ENCODE measurements at regions not wholly inside any gene's neighbourhood (a gene's known extent, or its start where the extent isn't known, plus 50 kb on each side); places are given as distances from the start of the nearest gene placed in this dataset.

GRCh38 chr5:60505373-60506171 lies 194.4 kb downstream of the DEPDC1B start:
- H3K4me1 ChIP-seq = no peaks in the 10 kb centered on the region
- no peak for DNase-seq
- no peak for TF ChIP-seq CTCF (IDR thresholded peaks at IDR 0.05)
- no peaks in the 10 kb centered on the region for H3K9me3 ChIP-seq
- H3K36me3 ChIP-seq = no peaks in the 10 kb centered on the region
- H3K9ac ChIP-seq (ENCODE audit: low read depth in 2 of 2, low read length in 2 of 2) = no peak overlapping the region
- H3K27me3 ChIP-seq = no peaks in the 10 kb centered on the region
- H3K4me3 ChIP-seq = no peak overlapping the region
- H3K27ac ChIP-seq = no peak overlapping the region
- intact Hi-C loops (cut with DNase I) = no loop called here

GRCh38 chr5:60504342-60504741 lies 195.6 kb downstream of the DEPDC1B start:
- no peak for TF ChIP-seq CTCF (IDR thresholded peaks at IDR 0.05)
- intact Hi-C loops (cut with DNase I) = no loop called here
- no peak overlapping the region for H3K27ac ChIP-seq

GRCh38 chr5:60503771-60504170 lies 196.2 kb downstream of the DEPDC1B start:
- intact Hi-C loops (cut with DNase I) = no loop called here
- no peak for DNase-seq
- H3K27me3 ChIP-seq = no peaks in the 10 kb centered on the region
- no peak overlapping the region for H3K9ac ChIP-seq (ENCODE audit: low read depth in 2 of 2, low read length in 2 of 2)
- no peaks in the 10 kb centered on the region for H3K4me1 ChIP-seq
- no peaks in the 10 kb centered on the region for H3K9me3 ChIP-seq
- no peak for TF ChIP-seq CTCF (IDR thresholded peaks at IDR 0.05)
- H3K4me3 ChIP-seq = no peak overlapping the region
- H3K27ac ChIP-seq = no peak overlapping the region
- H3K36me3 ChIP-seq = no peaks in the 10 kb centered on the region

More at GRCh38 chr5:60504342-60504741, 195.6 kb downstream of the DEPDC1B start:
- no peaks in the 10 kb centered on the region for H3K36me3 ChIP-seq
- no peaks in the 10 kb centered on the region for H3K9me3 ChIP-seq
- no peak overlapping the region for H3K4me3 ChIP-seq
- H3K27me3 ChIP-seq = no peaks in the 10 kb centered on the region
- H3K4me1 ChIP-seq = no peaks in the 10 kb centered on the region
- H3K9ac ChIP-seq (ENCODE audit: low read depth in 2 of 2, low read length in 2 of 2) = no peak overlapping the region
- DNase-seq = no peak

GRCh38 chr5:60497706-60498500 lies 202.1 kb downstream of the DEPDC1B start:
- no peaks in the 10 kb centered on the region for H3K36me3 ChIP-seq
- no peaks in the 10 kb centered on the region for H3K4me1 ChIP-seq
- H3K4me3 ChIP-seq = no peak overlapping the region
- intact Hi-C loops (cut with DNase I) = no loop called here
- TF ChIP-seq CTCF (IDR thresholded peaks at IDR 0.05) = no peak
- no peaks in the 10 kb centered on the region for H3K27me3 ChIP-seq
- no peak overlapping the region for H3K27ac ChIP-seq
- no peaks in the 10 kb centered on the region for H3K9me3 ChIP-seq
- no peak for DNase-seq
- H3K9ac ChIP-seq (ENCODE audit: low read depth in 2 of 2, low read length in 2 of 2) = no peak overlapping the region

- no peaks in the 10 kb centered on the region for H3K4me1 ChIP-seq
- DNase-seq = no peak
- no peak overlapping the region for H3K27ac ChIP-seq
- no peaks in the 10 kb centered on the region for H3K36me3 ChIP-seq
- no peak overlapping the region for H3K4me3 ChIP-seq
- H3K27me3 ChIP-seq = no peaks in the 10 kb centered on the region
- H3K9me3 ChIP-seq = no peaks in the 10 kb centered on the region
- TF ChIP-seq CTCF (IDR thresholded peaks at IDR 0.05) = no peak
- H3K9ac ChIP-seq (ENCODE audit: low read depth in 2 of 2, low read length in 2 of 2) = no peak overlapping the region
- intact Hi-C loops (cut with DNase I) = no loop called here
Measured at GRCh38 chr5:60495644-60496520, 204.1 kb downstream of the DEPDC1B start.

All from colonic mucosa (tissue), 4 donors.